Tongue (tissue), 1 donor: ENCODE measurements at regions not wholly inside any gene's neighbourhood (a gene's known extent, or its start where the extent isn't known, plus 50 kb on each side); places are given as distances from the start of the nearest gene placed in this dataset.
A peak's percentile ranks its signal among the peaks of the same experiment; 100 is the strongest.
"Not testable (repeated sequence)": the region's sequence is repeated elsewhere in the genome, so short reads cannot be mapped to it uniquely, and the experiment has no call there.

ENCODE experiments used
- DNase-seq: peaks from one replicate; pipeline ENCODE4 v3.0.0-alpha.2; 2015

DNA sequence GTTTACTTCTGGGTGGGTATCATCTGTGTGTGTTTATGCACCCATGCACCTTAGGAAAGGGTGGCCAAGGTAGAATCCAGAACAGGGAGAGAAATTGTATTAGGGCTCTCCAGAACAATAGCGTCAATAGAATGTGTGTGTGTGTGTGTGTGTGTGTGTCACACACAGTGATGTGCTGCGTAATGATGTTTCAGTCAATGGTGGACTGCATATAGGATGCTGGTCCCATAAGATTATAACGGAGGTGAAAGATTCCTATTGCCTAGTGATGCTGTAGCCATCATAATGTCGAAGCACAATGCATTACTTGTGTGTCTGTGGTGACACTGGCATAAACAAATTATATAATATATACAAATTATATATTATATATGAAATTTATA lies 69.3 kb upstream of the PRR23C start:
- no peak for DNase-seq

DNA sequence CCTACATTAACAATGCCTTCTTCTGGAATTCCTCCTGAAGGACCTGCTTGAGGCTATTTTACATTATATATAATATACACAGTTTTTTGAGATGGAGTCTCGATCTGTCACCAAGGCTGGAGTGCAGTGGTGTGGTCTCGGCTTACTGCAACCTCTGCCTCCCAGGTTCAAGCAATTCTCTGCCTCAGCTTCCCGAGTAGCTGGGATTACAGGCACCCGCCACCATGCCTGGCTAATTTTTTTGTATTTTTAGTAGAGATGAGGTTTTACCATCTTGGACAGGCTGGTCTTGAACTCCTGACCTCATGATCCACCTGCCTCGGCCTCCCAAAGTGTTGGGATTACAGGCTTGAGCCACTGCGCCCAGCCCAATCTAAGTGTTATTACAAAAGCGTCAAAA lies 71.9 kb upstream of the PRR23C start:
- DNase-seq, result not testable (repeated sequence)

- DNase-seq, result no peak
Measured at GRCh38 chr3:139117136-139117675, 72.5 kb upstream of the PRR23C start.

- DNase-seq, result no peak
Measured at GRCh38 chr3:139117883-139118760, 73.4 kb upstream of the PRR23C start.

DNA sequence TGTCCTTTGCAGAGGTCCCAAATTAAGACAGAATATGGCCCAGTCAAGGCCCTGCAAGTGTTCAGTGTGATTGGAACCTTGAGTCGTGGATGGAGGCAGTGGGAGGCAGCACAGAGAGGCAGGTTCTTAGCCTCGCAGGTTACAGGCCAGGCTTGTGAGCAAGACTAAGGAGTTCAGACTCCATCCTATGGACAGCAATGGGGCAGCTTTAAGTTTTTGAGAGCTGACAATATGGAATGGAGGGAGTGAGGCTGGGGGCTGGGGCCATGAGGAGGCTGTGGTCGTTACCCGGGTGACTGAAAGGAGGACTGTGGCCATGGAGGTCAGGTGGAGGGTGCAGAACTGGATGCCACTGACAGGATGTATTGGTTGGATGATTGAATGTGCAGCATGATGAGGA lies 74.1 kb upstream of the PRR23C start:
- DNase-seq, result no peak

DNA sequence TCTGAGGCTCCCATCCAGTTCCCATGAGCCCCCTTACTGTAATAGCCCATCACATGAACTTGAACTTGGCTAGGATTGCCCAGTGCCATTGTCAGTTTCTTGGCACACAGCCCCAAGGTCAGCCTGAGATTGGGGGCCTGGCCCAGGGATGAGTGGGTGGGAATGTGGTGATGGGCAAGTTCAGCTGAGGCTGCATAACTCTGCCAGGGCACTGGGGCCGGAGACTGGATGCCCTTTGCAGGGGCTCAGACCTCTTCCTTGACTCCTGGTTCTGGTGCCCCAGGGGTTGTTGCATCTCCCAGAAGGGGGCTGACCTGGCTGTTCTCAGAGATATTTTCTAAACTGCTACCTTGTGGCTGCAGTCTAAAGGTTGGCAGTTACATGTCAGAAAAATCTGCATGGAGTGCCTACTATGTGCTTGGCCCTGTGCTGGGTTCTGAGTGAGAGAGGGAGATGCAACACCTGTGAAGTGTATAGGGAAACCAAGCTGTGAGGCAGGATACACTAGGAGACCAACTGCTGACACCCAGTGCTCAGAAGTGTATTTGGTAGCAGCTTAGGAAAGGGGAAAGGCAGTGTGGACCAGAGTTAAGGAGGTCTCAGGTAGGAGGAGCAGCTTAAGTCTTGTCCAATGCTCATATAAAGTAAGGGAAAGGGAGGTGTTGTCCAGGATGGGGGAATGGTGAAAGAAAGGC lies 74.8 kb upstream of the PRR23C start:
- DNase-seq, result no peak

DNA sequence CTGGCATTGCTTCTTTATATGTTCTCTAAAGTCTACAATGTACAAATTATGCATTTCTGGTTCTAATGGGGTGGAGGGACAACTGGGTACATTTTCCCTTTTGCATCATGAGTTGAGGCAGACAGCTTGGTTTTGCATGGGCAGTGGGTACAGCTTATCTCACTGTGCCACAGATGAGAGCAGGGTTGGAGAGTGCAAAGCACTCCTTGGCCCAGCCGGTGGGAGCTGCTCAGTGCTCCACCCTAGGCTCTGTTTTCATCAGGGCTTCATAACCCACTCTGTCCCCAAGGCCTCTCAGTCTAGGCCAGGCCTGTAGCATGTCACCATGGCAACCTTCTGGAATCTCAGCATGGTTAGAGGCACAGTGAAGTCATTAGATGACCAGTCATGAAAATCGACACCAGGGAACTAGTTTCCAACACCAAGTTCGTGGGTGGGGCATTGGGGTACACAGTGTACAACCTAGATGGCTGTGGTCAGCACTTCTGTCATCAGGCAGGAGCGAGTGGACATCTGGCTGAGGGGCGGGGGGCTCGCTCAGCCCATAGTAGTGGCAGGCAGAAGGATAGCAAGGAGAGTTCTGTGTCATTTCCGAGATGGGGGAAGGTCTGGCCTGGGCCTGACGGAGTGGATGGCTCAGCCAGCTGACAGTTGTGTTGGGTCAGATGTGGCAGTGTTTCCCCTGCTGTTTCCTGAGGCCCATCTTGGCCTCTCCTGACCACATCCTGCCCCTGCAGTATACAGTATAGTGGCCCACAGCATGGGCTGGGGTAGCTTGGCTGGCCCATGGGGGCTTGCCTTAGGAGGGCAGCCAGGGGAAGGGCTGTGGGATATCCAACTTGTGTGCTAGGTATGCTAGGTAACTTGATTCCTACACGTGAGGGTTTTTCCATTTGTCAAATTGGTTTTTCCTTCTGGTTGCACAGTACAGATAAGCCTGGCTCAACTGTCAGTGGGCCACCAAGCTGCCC lies 75.7 kb upstream of the PRR23C start:
- peak; percentile 50 for DNase-seq

- DNase-seq, result no peak
Measured at GRCh38 chr3:139121513-139122220, 77.0 kb upstream of the PRR23C start.

DNA sequence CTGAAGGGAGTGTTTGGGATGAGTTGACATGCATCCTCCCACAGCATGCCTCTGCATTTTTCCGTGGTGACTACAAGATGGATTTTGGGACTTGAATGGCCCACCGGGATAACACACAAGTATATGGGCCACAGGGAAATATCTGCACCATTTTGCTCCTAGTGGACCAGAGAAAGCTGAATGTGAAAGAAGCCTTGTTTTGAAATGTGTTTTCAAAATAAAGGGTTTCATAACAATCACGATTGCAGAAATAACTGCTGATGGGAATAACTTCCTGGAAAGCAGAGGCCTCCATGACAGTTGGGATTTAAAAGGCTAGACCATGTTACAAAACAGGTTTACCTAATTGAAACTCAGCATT lies 77.5 kb upstream of the PRR23C start:
- no peak for DNase-seq

GRCh38 chr3:139122612-139123011 lies 77.9 kb upstream of the PRR23C start:
- DNase-seq, result no peak

DNA sequence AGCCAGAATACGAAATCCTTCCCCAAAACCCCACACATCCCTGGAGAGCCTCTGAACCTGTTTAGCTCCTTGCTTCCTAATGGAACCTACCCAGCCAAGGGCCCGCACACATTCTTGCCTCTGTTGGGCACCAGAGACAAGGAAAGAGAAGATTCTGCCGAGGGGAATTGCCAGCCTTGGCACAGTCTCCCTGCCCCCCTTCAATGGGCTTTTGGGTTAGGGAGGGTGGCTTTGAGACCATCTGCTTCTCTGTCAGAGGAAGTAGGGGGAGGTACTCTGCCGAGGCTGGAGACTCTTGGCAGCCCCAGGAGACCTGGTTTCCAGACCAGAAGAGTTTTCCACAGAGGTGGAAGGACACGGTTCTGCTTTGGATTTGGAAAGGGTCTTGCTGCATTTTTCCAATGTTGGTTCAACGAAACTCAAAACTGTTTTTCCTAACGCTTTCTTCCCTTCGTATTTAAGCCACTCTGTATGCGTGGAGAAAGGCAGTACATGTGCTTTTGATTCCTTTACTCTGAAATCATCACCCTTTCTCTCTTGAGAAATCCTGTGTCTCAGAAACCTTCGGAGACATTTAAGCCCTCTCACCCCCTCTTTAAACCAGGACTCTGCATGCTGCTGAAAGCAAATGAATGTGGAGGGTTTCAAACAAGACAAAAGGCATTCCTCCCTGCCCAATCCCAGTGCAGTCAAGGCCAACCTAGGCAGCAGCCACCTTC lies 78.8 kb upstream of the PRR23C start:
- DNase-seq, result peak; percentile 13

DNA sequence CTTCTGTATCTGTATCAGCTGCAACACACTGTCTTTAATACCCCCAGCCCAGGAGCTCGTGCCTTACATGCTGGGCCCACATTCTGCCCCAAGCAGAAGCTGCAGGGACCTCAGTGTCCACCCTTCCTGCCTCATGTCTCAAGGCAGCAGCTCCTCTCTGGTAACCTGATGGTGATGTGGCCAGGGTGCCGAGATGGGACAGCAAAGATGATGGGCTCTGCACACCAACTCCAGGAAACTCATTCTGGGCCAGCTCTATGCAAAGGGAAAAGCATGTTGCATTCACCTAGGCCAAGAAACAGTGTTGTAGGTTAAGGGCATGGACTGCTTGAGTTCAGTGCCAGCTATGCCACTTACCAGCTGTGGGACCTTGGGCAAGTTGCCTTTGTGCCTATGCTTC lies 79.5 kb upstream of the PRR23C start:
- DNase-seq, result no peak

- DNase-seq, result no peak
Measured at GRCh38 chr3:139127101-139127500, 82.4 kb upstream of the PRR23C start.

- not testable (repeated sequence) for DNase-seq
Measured at GRCh38 chr3:139127629-139128028, 82.9 kb upstream of the PRR23C start.

GRCh38 chr3:139128803-139129202 lies 84.1 kb upstream of the PRR23C start:
- DNase-seq, result no peak

DNA sequence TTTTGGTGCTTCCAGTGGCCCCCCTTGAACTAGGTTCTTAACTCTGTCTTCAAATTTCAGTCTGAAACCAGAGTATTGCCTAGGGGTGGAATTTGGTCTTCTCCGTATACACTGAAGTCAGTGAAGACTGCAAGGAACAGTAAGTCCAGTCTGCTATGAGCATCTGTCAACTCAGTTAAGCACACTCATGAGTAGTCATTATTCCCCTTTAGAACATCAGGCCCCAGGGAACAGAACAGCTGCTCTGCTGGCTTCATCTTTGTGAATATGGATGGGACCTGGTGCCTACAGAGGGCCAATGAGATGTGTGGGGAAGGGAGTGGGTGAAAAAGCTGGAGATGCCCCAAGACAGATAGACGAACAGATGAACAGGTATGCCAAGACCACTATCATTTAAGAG lies 85.2 kb upstream of the PRR23C start:
- no peak for DNase-seq

DNA sequence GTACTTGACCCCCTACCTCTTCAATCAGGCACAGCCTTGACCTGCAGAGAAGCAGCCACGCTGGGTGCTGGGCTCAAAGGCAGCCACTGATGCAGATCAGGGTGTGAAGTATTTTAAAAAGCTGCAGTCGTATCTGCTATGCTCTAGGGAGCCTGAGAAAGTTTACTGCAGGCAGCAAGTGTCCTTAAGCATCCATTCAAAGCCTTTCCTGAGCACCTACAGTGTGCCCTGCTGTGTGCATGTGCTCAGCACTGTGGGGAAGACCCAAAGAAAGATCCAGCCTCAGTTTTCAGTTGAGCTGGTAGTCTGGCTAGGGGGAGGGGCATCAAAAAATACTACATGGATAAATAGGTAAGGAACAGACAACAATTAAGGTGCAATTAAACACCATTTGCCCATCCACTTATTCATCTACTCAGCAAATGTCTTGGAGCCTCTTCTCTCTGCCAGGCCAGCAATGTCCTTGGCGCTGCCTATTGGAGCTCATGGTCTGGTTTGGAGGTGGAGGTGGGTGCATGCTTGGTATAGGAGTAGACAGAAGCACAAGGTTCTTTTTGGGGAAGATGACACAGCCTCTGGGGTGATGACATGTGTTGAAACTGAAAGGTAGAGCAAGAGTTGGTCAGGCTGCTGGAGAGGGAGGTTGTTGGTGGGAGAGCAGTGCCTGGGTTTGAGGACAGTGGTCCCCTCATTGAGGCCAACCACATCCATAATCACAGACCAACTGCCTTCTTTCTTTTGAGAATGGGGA lies 85.9 kb upstream of the PRR23C start:
- no peak for DNase-seq

DNA sequence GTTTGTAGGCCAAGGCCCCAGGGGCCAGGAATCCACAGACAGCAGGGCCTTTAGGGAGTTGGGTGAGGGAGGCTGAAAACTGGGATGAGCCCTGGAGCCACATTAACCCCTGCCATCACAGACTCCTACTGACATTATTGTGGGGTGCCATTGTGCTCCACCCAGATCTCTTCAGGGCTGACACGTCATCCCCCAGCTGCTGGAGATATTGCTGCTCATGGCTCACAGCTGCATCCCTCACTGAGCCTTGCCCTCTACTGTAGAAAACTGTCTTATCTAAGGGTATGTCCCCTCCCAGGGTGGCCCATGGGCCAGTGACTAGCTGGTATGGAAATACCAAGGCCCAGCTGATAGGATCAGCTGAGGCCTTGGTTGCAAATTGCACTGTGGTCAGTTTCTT lies 87.3 kb upstream of the PRR23C start:
- DNase-seq, result no peak

DNA sequence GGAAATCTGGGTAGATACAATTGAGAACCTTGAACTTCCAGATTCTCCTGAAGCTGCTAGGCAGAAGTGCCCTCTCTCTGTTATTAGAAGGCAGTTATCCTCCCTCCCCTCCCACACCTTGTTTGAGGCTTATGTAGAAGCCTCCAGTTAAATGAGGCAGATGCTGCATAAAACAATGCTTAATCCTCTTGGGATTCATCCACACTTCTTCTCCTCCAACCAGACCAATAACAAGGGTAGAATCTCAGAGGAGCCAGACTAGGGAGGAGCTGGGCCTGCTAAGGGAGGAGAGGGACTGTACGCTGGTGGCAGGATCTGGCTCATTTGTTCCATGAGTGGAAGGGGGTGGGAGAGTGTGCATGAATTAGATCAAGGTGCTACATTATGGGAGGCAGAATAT lies 88.3 kb upstream of the PRR23C start:
- DNase-seq, result no peak

- no peak for DNase-seq
Measured at GRCh38 chr3:139134678-139135372, 90.1 kb upstream of the PRR23C start.
